ENCODE measurements at regions not wholly inside any gene's neighbourhood (a gene's known extent, or its start where the extent isn't known, plus 50 kb on each side); places are given as distances from the start of the nearest gene placed in this dataset.

- TF ChIP-seq EP300 (IDR thresholded peaks at IDR 0.05) (no peak), POLR2A (IDR thresholded peaks at IDR 0.05; ENCODE audit: low read depth) (no peak)
Measured at GRCh38 chr15:60077581-60078359, 73.7 kb downstream of the FOXB1 start.
